HEK293 (cell line): ENCODE measurements at regions not wholly inside any gene's neighbourhood (a gene's known extent, or its start where the extent isn't known, plus 50 kb on each side); places are given as distances from the start of the nearest gene placed in this dataset.

Experiments used
- CTCF ChIA-PET: fragments of 350-600 bp; formaldehyde crosslinking; extraction: SDS; loops from one replicate; lab custom pipeline; 2021; ENCODE audit warnings: antibody characterized with exemption; lab: Yijun Ruan, JAX
- POLR2A ChIA-PET: fragments of 300-600 bp; formaldehyde crosslinking; extraction: SDS; loops from one replicate; lab custom pipeline; 2020; ENCODE audit warnings: antibody characterized with exemption, inconsistent platforms; lab: Yijun Ruan, JAX
- H3K27ac ChIP-seq: fragments of 200-500 bp; sonication (Bioruptor generic); 2 replicates; pipeline ENCODE4 v1.5.1; 2014; ENCODE audit warnings: low read depth, low read length, control low read depth, inconsistent platforms; ENCODE audit errors: extremely low read depth
- H3K36me3 ChIP-seq, 2 experiments: fragments of 200-500 bp in 1 of 2; sonication (Bioruptor generic) in 1 of 2; 1 replicate in 1 of 2; 2 replicates in 1 of 2; pipeline ENCODE4 v1.5.1; 2014 to 2017; ENCODE audit warnings: inconsistent platforms in 2 of 2, low read length in 2 of 2; ENCODE audit not compliant: control insufficient read depth in 2 of 2, insufficient read depth in 1 of 2
- H3K4me1 ChIP-seq: fragments of 200-500 bp; sonication (Bioruptor generic); 2 replicates; pipeline ENCODE4 v1.5.1; 2014; ENCODE audit warnings: mild to moderate bottlenecking, low read length, inconsistent platforms; ENCODE audit not compliant: control insufficient read depth, insufficient read depth
- H3K4me3 ChIP-seq: 2 replicates; pipeline ENCODE4 v1.5.1; 2011; ENCODE audit warnings: low read depth, mild to moderate bottlenecking, control low read depth, low read length, moderate library complexity
- H3K9me3 ChIP-seq: fragments of 200-500 bp; sonication (Bioruptor generic); 2 replicates; pipeline ENCODE4 v1.5.1; 2014; ENCODE audit warnings: low read depth, low read length, inconsistent platforms; ENCODE audit not compliant: control insufficient read depth, insufficient read depth
- ATF2 ChIP-seq: fragments of 450-650 bp; formaldehyde crosslinking; IDR thresholded peaks from 2 replicates; pipeline ENCODE4 v1.5.1; 2016; ENCODE audit warnings: missing biosample characterization, missing genetic modification characterization, low read depth
- GLI4 ChIP-seq: fragments of 450-650 bp; formaldehyde crosslinking; IDR thresholded peaks from 2 replicates; pipeline ENCODE4 v1.5.1; 2016; ENCODE audit warnings: missing biosample characterization, missing genetic modification characterization
- HOXA7 ChIP-seq: sonication (generic); formaldehyde crosslinking; IDR thresholded peaks from 2 replicates; pipeline ENCODE4 v1.8.1; 2022; ENCODE audit warnings: missing genetic modification reagents, borderline replicate concordance
- HOXD13 ChIP-seq: sonication (generic); formaldehyde crosslinking; IDR thresholded peaks from 2 replicates; pipeline ENCODE4 v1.8.0; 2022; ENCODE audit warnings: missing genetic modification reagents, borderline replicate concordance
- KLF8 ChIP-seq: fragments of 450-650 bp; formaldehyde crosslinking; IDR thresholded peaks from 2 replicates; pipeline ENCODE4 v1.5.1; 2016; ENCODE audit warnings: missing biosample characterization, missing genetic modification characterization
- RBAK ChIP-seq: fragments of 450-650 bp; formaldehyde crosslinking; IDR thresholded peaks from 2 replicates; pipeline ENCODE4 v1.5.1; 2016; ENCODE audit warnings: missing biosample characterization, missing genetic modification characterization
- SCRT2 ChIP-seq: fragments of 450-650 bp; formaldehyde crosslinking; IDR thresholded peaks from 2 replicates; pipeline ENCODE4 v1.5.1; 2016; ENCODE audit warnings: missing biosample characterization, missing genetic modification characterization
- SP2 ChIP-seq: fragments of 450-650 bp; formaldehyde crosslinking; IDR thresholded peaks from 2 replicates; pipeline ENCODE4 v1.5.1; 2016; ENCODE audit warnings: missing biosample characterization, missing genetic modification characterization
- YY1 ChIP-seq: fragments of 450-650 bp; formaldehyde crosslinking; IDR thresholded peaks from 2 replicates; pipeline ENCODE4 v1.5.1; 2018; ENCODE audit warnings: missing biosample characterization, missing genetic modification characterization
- ZNF112 ChIP-seq: fragments of 450-650 bp; formaldehyde crosslinking; IDR thresholded peaks from 2 replicates; pipeline ENCODE4 v1.5.0; 2017; ENCODE audit warnings: missing biosample characterization, missing genetic modification characterization
- ZNF146 ChIP-seq: fragments of 450-650 bp; formaldehyde crosslinking; IDR thresholded peaks from 2 replicates; pipeline ENCODE4 v1.5.1; 2016; ENCODE audit warnings: missing biosample characterization, missing genetic modification characterization
- ZNF148 ChIP-seq: fragments of 450-650 bp; formaldehyde crosslinking; IDR thresholded peaks from 2 replicates; pipeline ENCODE4 v1.5.0; 2017; ENCODE audit warnings: missing biosample characterization, missing genetic modification characterization, borderline replicate concordance
- ZNF155 ChIP-seq: fragments of 450-650 bp; formaldehyde crosslinking; IDR thresholded peaks from 2 replicates; pipeline ENCODE4 v1.5.1; 2016; ENCODE audit warnings: missing biosample characterization, missing genetic modification characterization
- ZNF211 ChIP-seq: fragments of 450-650 bp; formaldehyde crosslinking; IDR thresholded peaks from 2 replicates; pipeline ENCODE4 v1.5.1; 2016; ENCODE audit warnings: low read depth, missing biosample characterization, missing genetic modification characterization
- ZNF26 ChIP-seq: fragments of 450-650 bp; formaldehyde crosslinking; IDR thresholded peaks from 2 replicates; pipeline ENCODE4 v1.5.1; 2016; ENCODE audit warnings: missing biosample characterization, missing genetic modification characterization
- ZNF292 ChIP-seq: fragments of 450-650 bp; formaldehyde crosslinking; IDR thresholded peaks from 2 replicates; pipeline ENCODE4 v1.5.1; 2016; ENCODE audit warnings: low read depth, missing biosample characterization, missing genetic modification characterization, borderline replicate concordance
- ZNF341 ChIP-seq: fragments of 450-650 bp; formaldehyde crosslinking; IDR thresholded peaks from 2 replicates; pipeline ENCODE4; 2016; ENCODE audit warnings: low read depth, missing biosample characterization, missing genetic modification characterization
- ZNF394 ChIP-seq: fragments of 450-650 bp; formaldehyde crosslinking; IDR thresholded peaks from 2 replicates; pipeline ENCODE4 v1.5.1; 2016; ENCODE audit warnings: missing biosample characterization, missing genetic modification characterization, mild to moderate bottlenecking, moderate library complexity, borderline replicate concordance
- ZNF416 ChIP-seq: fragments of 450-650 bp; formaldehyde crosslinking; IDR thresholded peaks from 2 replicates; pipeline ENCODE4 v1.5.1; 2016; ENCODE audit warnings: missing biosample characterization, missing genetic modification characterization
- ZNF423 ChIP-seq: fragments of 450-650 bp; formaldehyde crosslinking; IDR thresholded peaks from 2 replicates; pipeline ENCODE4 v1.5.1; 2016; ENCODE audit warnings: missing biosample characterization, missing genetic modification characterization
- ZNF426 ChIP-seq: fragments of 450-650 bp; formaldehyde crosslinking; IDR thresholded peaks from 2 replicates; pipeline ENCODE4 v1.5.1; 2017; ENCODE audit warnings: missing biosample characterization, missing genetic modification characterization, mild to moderate bottlenecking, inconsistent platforms, moderate library complexity
- ZNF521 ChIP-seq: fragments of 450-650 bp; formaldehyde crosslinking; IDR thresholded peaks from 2 replicates; pipeline ENCODE4 v1.5.1; 2017; ENCODE audit warnings: missing biosample characterization, mild to moderate bottlenecking, missing genetic modification characterization
- ZNF544 ChIP-seq: fragments of 450-650 bp; formaldehyde crosslinking; IDR thresholded peaks from 2 replicates; pipeline ENCODE4 v1.5.0; 2017; ENCODE audit warnings: missing biosample characterization, missing genetic modification characterization
- ZNF560 ChIP-seq: fragments of 450-650 bp; formaldehyde crosslinking; IDR thresholded peaks from 2 replicates; pipeline ENCODE4 v1.5.1; 2017; ENCODE audit warnings: missing biosample characterization, missing genetic modification characterization, borderline replicate concordance
- ZNF585B ChIP-seq: fragments of 450-650 bp; formaldehyde crosslinking; IDR thresholded peaks from 2 replicates; pipeline ENCODE4 v1.5.1; 2016; ENCODE audit warnings: missing biosample characterization, missing genetic modification characterization
- ZNF626 ChIP-seq: fragments of 450-650 bp; sonication (Bioruptor Pico); formaldehyde crosslinking; IDR thresholded peaks from 2 replicates; pipeline ENCODE4 v1.5.1; 2018; ENCODE audit warnings: missing biosample characterization, missing genetic modification characterization, inconsistent platforms
- ZNF76 ChIP-seq: fragments of 450-650 bp; formaldehyde crosslinking; IDR thresholded peaks from 2 replicates; pipeline ENCODE4; 2016; ENCODE audit warnings: low read depth, missing biosample characterization, missing genetic modification characterization, borderline replicate concordance
- ZNF776 ChIP-seq: fragments of 450-650 bp; formaldehyde crosslinking; IDR thresholded peaks from 2 replicates; pipeline ENCODE4 v1.5.0; 2017; ENCODE audit warnings: missing biosample characterization, missing genetic modification characterization, borderline replicate concordance
- ZNF791 ChIP-seq: fragments of 450-650 bp; formaldehyde crosslinking; IDR thresholded peaks from 2 replicates; pipeline ENCODE4 v1.5.1; 2016; ENCODE audit warnings: missing biosample characterization, missing genetic modification characterization
- ZSCAN23 ChIP-seq: fragments of 450-650 bp; formaldehyde crosslinking; IDR thresholded peaks from 2 replicates; pipeline ENCODE4 v1.5.1; 2016; ENCODE audit warnings: missing biosample characterization, missing genetic modification characterization
- ZXDB ChIP-seq: fragments of 450-650 bp; formaldehyde crosslinking; IDR thresholded peaks from 2 replicates; pipeline ENCODE4 v1.5.1; 2016; ENCODE audit warnings: missing biosample characterization, missing genetic modification characterization

- no peak for TF ChIP-seq ATF2 (tag by site-specific recombination)
Observed at GRCh38 chr14:58725226-58725625, 87.5 kb downstream of the DACT1 start (continued).

GRCh38 chr14:58725871-58726270, 88.1 kb downstream of the DACT1 start:
- POLR2A ChIA-PET, result no interaction called here
- no peak overlapping the region for H3K27ac ChIP-seq

GRCh38 chr14:58730792-58731464, 93.2 kb downstream of the DACT1 start:
- Histone ChIP-seq H3K9me3 (no peaks in the 10 kb centered on the region), H3K4me1 (no peaks in the 10 kb centered on the region), H3K36me3 (no peaks in the 10 kb centered on the region), H3K27ac (no peak overlapping the region), H3K4me3 (no peak overlapping the region)
- POLR2A ChIA-PET, result interaction anchor here (1.3 kb wide), 1 partner anchor 15 kb away, joined by 6 read pairs; no protein-coding TSS in a partner anchor
- CTCF ChIA-PET, result no interaction called here
- TF ChIP-seq HOXA7 (CRISPR knock-in tag) (no peak), ZNF394 (tag by site-specific recombination) (no peak), RBAK (tag by site-specific recombination) (no peak), ZNF112 (tag by site-specific recombination) (no peak), ZNF423 (tag by site-specific recombination) (no peak), ZNF426 (tag by site-specific recombination) (no peak), GLI4 (tag by site-specific recombination) (no peak), ZXDB (tag by site-specific recombination) (no peak), ZNF521 (tag by site-specific recombination) (no peak), HOXD13 (CRISPR knock-in tag) (no peak), ZNF626 (no peak), ZNF560 (tag by site-specific recombination) (no peak), ZNF155 (tag by site-specific recombination) (no peak), SP2 (tag by site-specific recombination) (no peak), ZSCAN23 (no peak), ZNF585B (tag by site-specific recombination) (no peak), ZNF76 (tag by site-specific recombination) (no peak), ZNF544 (tag by site-specific recombination) (no peak)

More at GRCh38 chr14:58725871-58726270, 88.1 kb downstream of the DACT1 start:
- CTCF ChIA-PET, result no interaction called here
- H3K4me1 ChIP-seq, result no peaks in the 10 kb centered on the region
- no peak overlapping the region for H3K4me3 ChIP-seq
- no peak for TF ChIP-seq ZNF148
- TF ChIP-seq ZNF416 (tag by site-specific recombination), result no peak
- no peak for TF ChIP-seq ZNF26
- TF ChIP-seq SCRT2 (tag by site-specific recombination), result no peak
- TF ChIP-seq ZNF211 (tag by site-specific recombination), result no peak
- no peak for TF ChIP-seq ZNF146 (tag by site-specific recombination)
- TF ChIP-seq ZNF791 (tag by site-specific recombination), result no peak
- no peak for TF ChIP-seq ZNF341 (tag by site-specific recombination)
- TF ChIP-seq ZNF292 (tag by site-specific recombination), result no peak
- TF ChIP-seq YY1, result no peak
- no peak for TF ChIP-seq ZNF776 (tag by site-specific recombination)
- TF ChIP-seq KLF8 (tag by site-specific recombination), result no peak
- no peaks in the 10 kb centered on the region for H3K9me3 ChIP-seq
- H3K36me3 ChIP-seq, result no peaks in the 10 kb centered on the region
